ENCODE measurements at regions not wholly inside any gene's neighbourhood (a gene's known extent, or its start where the extent isn't known, plus 50 kb on each side); places are given as distances from the start of the nearest gene placed in this dataset.

- H3K27me3 ChIP-seq (ENCODE audit: control insufficient read depth in 1 of 2, insufficient read depth in 1 of 2, low read length in 2 of 2), result no peaks in the 10 kb centered on the region
These were observed 129.8 kb upstream of the TOM1L1 start for GRCh38 chr17:54770836-54771235.

GRCh38 chr17:54771409-54771915 lies 129.2 kb upstream of the TOM1L1 start:
- Histone ChIP-seq H3K4me3 (ENCODE audit: insufficient read depth in 1 of 2, low read depth in 1 of 2, low read length in 2 of 2) (no peak overlapping the region), H3K79me1 (replicated peaks; ENCODE audit: low read length, poor library complexity, severe bottlenecking) (no peaks in the 10 kb centered on the region), H3K27me3 (ENCODE audit: control insufficient read depth in 1 of 2, insufficient read depth in 1 of 2, low read length in 2 of 2) (no peaks in the 10 kb centered on the region), H3K23ac (ENCODE audit: low read length in 2 of 2) (no peak overlapping the region), H3K27ac (ENCODE audit: low read length, poor library complexity, severe bottlenecking) (no peak overlapping the region), H2AFZ (ENCODE audit: low read depth, low read length) (no peak overlapping the region), H3K14ac (ENCODE audit: low read length in 2 of 2) (no peak overlapping the region), H3K9ac (ENCODE audit: low read length) (no peak overlapping the region), H2BK12ac (ENCODE audit: low read length in 2 of 2) (no peak overlapping the region), H3K9me3 (ENCODE audit: control insufficient read depth, low read length) (peaks cover 6% of the 10 kb centered on the region), H4K91ac (ENCODE audit: low read length) (no peak overlapping the region), H2BK15ac (ENCODE audit: low read depth, poor library complexity, severe bottlenecking) (no peak overlapping the region), H3K4me2 (ENCODE audit: low read length, poor library complexity, severe bottlenecking) (no peak overlapping the region), H2BK5ac (ENCODE audit: low read depth, low read length, poor library complexity, severe bottlenecking) (no peak overlapping the region), H3K4me1 (ENCODE audit: control insufficient read depth, insufficient read depth, low read depth, low read length) (no peaks in the 10 kb centered on the region), H3K4ac (ENCODE audit: low read depth in 1 of 2, low read length in 2 of 2) (no peak overlapping the region), H2AK5ac (ENCODE audit: low read length, severe bottlenecking) (no peak overlapping the region), H3K36me3 (ENCODE audit: control insufficient read depth in 1 of 2, insufficient read depth in 2 of 2, low read depth in 1 of 2, low read length in 2 of 2) (no peaks in the 10 kb centered on the region), H4K8ac (ENCODE audit: low read length) (no peak overlapping the region), H3K18ac (ENCODE audit: low read depth in 1 of 2, low read length in 2 of 2) (no peak overlapping the region), H2BK120ac (ENCODE audit: low read depth, low read length) (no peak overlapping the region)
- WGBS, result no CpG with 5 or more reads among the region's 1 CpG
- DNase-seq, result no peak

More at GRCh38 chr17:54770836-54771235, 129.8 kb upstream of the TOM1L1 start:
- Histone ChIP-seq H3K23ac (ENCODE audit: low read length in 2 of 2) (no peak overlapping the region), H3K14ac (ENCODE audit: low read length in 2 of 2) (no peak overlapping the region), H2AK5ac (ENCODE audit: low read length, severe bottlenecking) (no peak overlapping the region), H2AFZ (ENCODE audit: low read depth, low read length) (no peak overlapping the region), H3K9me3 (ENCODE audit: control insufficient read depth, low read length) (peaks cover 6% of the 10 kb centered on the region), H2BK15ac (ENCODE audit: low read depth, poor library complexity, severe bottlenecking) (no peak overlapping the region), H3K18ac (ENCODE audit: low read depth in 1 of 2, low read length in 2 of 2) (no peak overlapping the region), H3K4me1 (ENCODE audit: control insufficient read depth, insufficient read depth, low read depth, low read length) (no peaks in the 10 kb centered on the region), H2BK120ac (ENCODE audit: low read depth, low read length) (no peak overlapping the region), H3K27ac (ENCODE audit: low read length, poor library complexity, severe bottlenecking) (no peak overlapping the region), H2BK5ac (ENCODE audit: low read depth, low read length, poor library complexity, severe bottlenecking) (no peak overlapping the region), H4K91ac (ENCODE audit: low read length) (no peak overlapping the region), H2BK12ac (ENCODE audit: low read length in 2 of 2) (no peak overlapping the region), H3K4ac (ENCODE audit: low read depth in 1 of 2, low read length in 2 of 2) (no peak overlapping the region), H3K36me3 (ENCODE audit: control insufficient read depth in 1 of 2, insufficient read depth in 2 of 2, low read depth in 1 of 2, low read length in 2 of 2) (no peaks in the 10 kb centered on the region), H3K4me2 (ENCODE audit: low read length, poor library complexity, severe bottlenecking) (no peak overlapping the region), H3K4me3 (ENCODE audit: insufficient read depth in 1 of 2, low read depth in 1 of 2, low read length in 2 of 2) (no peak overlapping the region), H4K8ac (ENCODE audit: low read length) (no peak overlapping the region), H3K79me1 (replicated peaks; ENCODE audit: low read length, poor library complexity, severe bottlenecking) (no peaks in the 10 kb centered on the region), H3K9ac (ENCODE audit: low read length) (no peak overlapping the region)
- DNase-seq, result no peak
- 46% methylated on average over 2 of the region's 2 CpGs for WGBS

- H4K91ac ChIP-seq (ENCODE audit: low read length), result no peak overlapping the region
- no peaks in the 10 kb centered on the region for H3K27me3 ChIP-seq (ENCODE audit: control insufficient read depth in 1 of 2, insufficient read depth in 1 of 2, low read length in 2 of 2)
- no peak overlapping the region for H3K4me3 ChIP-seq (ENCODE audit: insufficient read depth in 1 of 2, low read depth in 1 of 2, low read length in 2 of 2)
- H2BK5ac ChIP-seq (ENCODE audit: low read depth, low read length, poor library complexity, severe bottlenecking), result no peak overlapping the region
- H2AFZ ChIP-seq (ENCODE audit: low read depth, low read length), result no peak overlapping the region
- no peaks in the 10 kb centered on the region for H3K36me3 ChIP-seq (ENCODE audit: control insufficient read depth in 1 of 2, insufficient read depth in 2 of 2, low read depth in 1 of 2, low read length in 2 of 2)
- no peak overlapping the region for H3K4ac ChIP-seq (ENCODE audit: low read depth in 1 of 2, low read length in 2 of 2)
- no peak overlapping the region for H2AK5ac ChIP-seq (ENCODE audit: low read length, severe bottlenecking)
- no peak overlapping the region for H3K23ac ChIP-seq (ENCODE audit: low read length in 2 of 2)
- H4K8ac ChIP-seq (ENCODE audit: low read length), result no peak overlapping the region
- no peak overlapping the region for H3K27ac ChIP-seq (ENCODE audit: low read length, poor library complexity, severe bottlenecking)
- no peaks in the 10 kb centered on the region for H3K79me1 ChIP-seq (replicated peaks; ENCODE audit: low read length, poor library complexity, severe bottlenecking)
- H2BK15ac ChIP-seq (ENCODE audit: low read depth, poor library complexity, severe bottlenecking), result no peak overlapping the region
- H3K9ac ChIP-seq (ENCODE audit: low read length), result no peak overlapping the region
- peaks cover 9% of the 10 kb centered on the region for H3K9me3 ChIP-seq (ENCODE audit: control insufficient read depth, low read length)
- no peak overlapping the region for H2BK120ac ChIP-seq (ENCODE audit: low read depth, low read length)
- DNase-seq, result no peak
- WGBS, result 82% methylated on average over 2 of the region's 2 CpGs
- H3K14ac ChIP-seq (ENCODE audit: low read length in 2 of 2), result no peak overlapping the region
- no peak overlapping the region for H2BK12ac ChIP-seq (ENCODE audit: low read length in 2 of 2)
- H3K4me2 ChIP-seq (ENCODE audit: low read length, poor library complexity, severe bottlenecking), result no peak overlapping the region
- H3K18ac ChIP-seq (ENCODE audit: low read depth in 1 of 2, low read length in 2 of 2), result no peak overlapping the region
- no peaks in the 10 kb centered on the region for H3K4me1 ChIP-seq (ENCODE audit: control insufficient read depth, insufficient read depth, low read depth, low read length)
These were observed 120.4 kb upstream of the TOM1L1 start for GRCh38 chr17:54780238-54780637.

DNA sequence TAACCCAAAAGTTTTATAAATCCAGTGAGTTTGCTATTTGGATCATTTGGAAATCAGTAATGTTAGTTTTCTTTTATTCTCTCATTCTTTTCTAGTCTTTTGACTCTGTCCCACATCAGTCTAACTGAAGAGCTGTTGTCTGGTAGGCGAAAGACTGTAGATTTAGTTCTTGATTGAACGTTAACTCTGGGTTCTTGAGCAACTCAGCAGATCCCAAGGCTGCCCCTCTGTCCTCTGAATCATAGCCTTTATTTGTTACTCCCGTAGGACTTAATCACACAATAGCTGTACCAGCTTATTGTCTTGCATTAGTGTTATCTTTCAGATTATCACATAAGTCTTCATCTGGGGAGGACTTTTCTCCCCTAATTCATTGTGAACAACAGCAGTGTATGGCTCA lies 119.3 kb upstream of the TOM1L1 start:
- H3K4ac ChIP-seq (ENCODE audit: low read depth in 1 of 2, low read length in 2 of 2), result no peak overlapping the region

More for the DNA sequence above, 119.3 kb upstream of the TOM1L1 start:
- no peak overlapping the region for H3K14ac ChIP-seq (ENCODE audit: low read length in 2 of 2)
- no peaks in the 10 kb centered on the region for H3K36me3 ChIP-seq (ENCODE audit: control insufficient read depth in 1 of 2, insufficient read depth in 2 of 2, low read depth in 1 of 2, low read length in 2 of 2)
- H4K91ac ChIP-seq (ENCODE audit: low read length), result no peak overlapping the region
- no peak overlapping the region for H3K23ac ChIP-seq (ENCODE audit: low read length in 2 of 2)
- H4K8ac ChIP-seq (ENCODE audit: low read length), result no peak overlapping the region
- H3K4me1 ChIP-seq (ENCODE audit: control insufficient read depth, insufficient read depth, low read depth, low read length), result no peaks in the 10 kb centered on the region
- DNase-seq, result no peak
- H2BK5ac ChIP-seq (ENCODE audit: low read depth, low read length, poor library complexity, severe bottlenecking), result no peak overlapping the region
- no peak overlapping the region for H2BK12ac ChIP-seq (ENCODE audit: low read length in 2 of 2)
- no peak overlapping the region for H3K4me3 ChIP-seq (ENCODE audit: insufficient read depth in 1 of 2, low read depth in 1 of 2, low read length in 2 of 2)
- H2AFZ ChIP-seq (ENCODE audit: low read depth, low read length), result no peak overlapping the region
- H2BK15ac ChIP-seq (ENCODE audit: low read depth, poor library complexity, severe bottlenecking), result no peak overlapping the region
- peaks cover 9% of the 10 kb centered on the region for H3K9me3 ChIP-seq (ENCODE audit: control insufficient read depth, low read length)
- no peak overlapping the region for H2AK5ac ChIP-seq (ENCODE audit: low read length, severe bottlenecking)
- no peak overlapping the region for H2BK120ac ChIP-seq (ENCODE audit: low read depth, low read length)
- 75% methylated on average over 3 of the region's 3 CpGs for WGBS
- H3K27me3 ChIP-seq (ENCODE audit: control insufficient read depth in 1 of 2, insufficient read depth in 1 of 2, low read length in 2 of 2), result no peaks in the 10 kb centered on the region
- no peak overlapping the region for H3K27ac ChIP-seq (ENCODE audit: low read length, poor library complexity, severe bottlenecking)
- no peak overlapping the region for H3K4me2 ChIP-seq (ENCODE audit: low read length, poor library complexity, severe bottlenecking)
- H3K18ac ChIP-seq (ENCODE audit: low read depth in 1 of 2, low read length in 2 of 2), result no peak overlapping the region
- no peak overlapping the region for H3K9ac ChIP-seq (ENCODE audit: low read length)
- no peaks in the 10 kb centered on the region for H3K79me1 ChIP-seq (replicated peaks; ENCODE audit: low read length, poor library complexity, severe bottlenecking)
